ENCODE measurements at regions not wholly inside any gene's neighbourhood (a gene's known extent, or its start where the extent isn't known, plus 50 kb on each side); places are given as distances from the start of the nearest gene placed in this dataset.

DNA sequence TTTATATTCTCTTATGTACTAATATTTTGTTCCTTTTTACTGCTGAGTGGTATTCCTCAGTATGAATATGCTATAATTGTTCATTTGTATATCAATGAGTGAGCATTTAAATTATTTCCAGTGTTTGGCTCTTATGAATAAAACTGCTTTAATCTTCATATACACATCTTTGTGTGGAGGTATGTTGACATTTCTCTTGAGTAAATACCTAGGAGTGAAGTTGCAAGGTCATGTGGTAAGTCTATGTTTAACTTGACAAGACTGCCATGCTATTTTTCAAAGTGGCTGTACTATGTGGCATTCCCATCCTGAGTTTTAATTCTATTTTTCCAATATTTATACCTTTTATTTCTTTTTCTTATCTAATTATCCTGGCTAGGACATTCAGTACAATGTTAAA lies 124.2 kb downstream of the ADSS2 start:
- TF ChIP-seq TCF4 (CRISPR knock-in tag; IDR thresholded peaks at IDR 0.05; ENCODE audit: borderline replicate concordance) (no peak), SNAI2 (CRISPR knock-in tag; IDR thresholded peaks at IDR 0.05) (no peak), ARNTL (CRISPR knock-in tag; IDR thresholded peaks at IDR 0.05; ENCODE audit: borderline replicate concordance, low read depth) (no peak), ZNF70 (CRISPR knock-in tag; IDR thresholded peaks at IDR 0.05) (no peak), TOX (CRISPR knock-in tag; IDR thresholded peaks at IDR 0.05; ENCODE audit: borderline replicate concordance) (no peak), ZFP3 (CRISPR knock-in tag; IDR thresholded peaks at IDR 0.05) (no peak), OSR1 (CRISPR knock-in tag; IDR thresholded peaks at IDR 0.05) (no peak), RARB (CRISPR knock-in tag; IDR thresholded peaks at IDR 0.05) (no peak), BACH2 (CRISPR knock-in tag; IDR thresholded peaks at IDR 0.05; ENCODE audit: borderline replicate concordance) (no peak), ZFP30 (CRISPR knock-in tag; IDR thresholded peaks at IDR 0.05) (no peak)
- TF ChIP-seq, protein P1, sequence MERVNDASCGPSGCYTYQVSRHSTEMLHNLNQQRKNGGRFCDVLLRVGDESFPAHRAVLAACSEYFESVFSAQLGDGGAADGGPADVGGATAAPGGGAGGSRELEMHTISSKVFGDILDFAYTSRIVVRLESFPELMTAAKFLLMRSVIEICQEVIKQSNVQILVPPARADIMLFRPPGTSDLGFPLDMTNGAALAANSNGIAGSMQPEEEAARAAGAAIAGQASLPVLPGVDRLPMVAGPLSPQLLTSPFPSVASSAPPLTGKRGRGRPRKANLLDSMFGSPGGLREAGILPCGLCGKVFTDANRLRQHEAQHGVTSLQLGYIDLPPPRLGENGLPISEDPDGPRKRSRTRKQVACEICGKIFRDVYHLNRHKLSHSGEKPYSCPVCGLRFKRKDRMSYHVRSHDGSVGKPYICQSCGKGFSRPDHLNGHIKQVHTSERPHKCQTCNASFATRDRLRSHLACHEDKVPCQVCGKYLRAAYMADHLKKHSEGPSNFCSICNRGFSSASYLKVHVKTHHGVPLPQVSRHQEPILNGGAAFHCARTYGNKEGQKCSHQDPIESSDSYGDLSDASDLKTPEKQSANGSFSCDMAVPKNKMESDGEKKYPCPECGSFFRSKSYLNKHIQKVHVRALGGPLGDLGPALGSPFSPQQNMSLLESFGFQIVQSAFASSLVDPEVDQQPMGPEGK (CRISPR knock-in tag; IDR thresholded peaks at IDR 0.05; ENCODE audit: borderline replicate concordance): no peak
- TF ChIP-seq, protein P2, sequence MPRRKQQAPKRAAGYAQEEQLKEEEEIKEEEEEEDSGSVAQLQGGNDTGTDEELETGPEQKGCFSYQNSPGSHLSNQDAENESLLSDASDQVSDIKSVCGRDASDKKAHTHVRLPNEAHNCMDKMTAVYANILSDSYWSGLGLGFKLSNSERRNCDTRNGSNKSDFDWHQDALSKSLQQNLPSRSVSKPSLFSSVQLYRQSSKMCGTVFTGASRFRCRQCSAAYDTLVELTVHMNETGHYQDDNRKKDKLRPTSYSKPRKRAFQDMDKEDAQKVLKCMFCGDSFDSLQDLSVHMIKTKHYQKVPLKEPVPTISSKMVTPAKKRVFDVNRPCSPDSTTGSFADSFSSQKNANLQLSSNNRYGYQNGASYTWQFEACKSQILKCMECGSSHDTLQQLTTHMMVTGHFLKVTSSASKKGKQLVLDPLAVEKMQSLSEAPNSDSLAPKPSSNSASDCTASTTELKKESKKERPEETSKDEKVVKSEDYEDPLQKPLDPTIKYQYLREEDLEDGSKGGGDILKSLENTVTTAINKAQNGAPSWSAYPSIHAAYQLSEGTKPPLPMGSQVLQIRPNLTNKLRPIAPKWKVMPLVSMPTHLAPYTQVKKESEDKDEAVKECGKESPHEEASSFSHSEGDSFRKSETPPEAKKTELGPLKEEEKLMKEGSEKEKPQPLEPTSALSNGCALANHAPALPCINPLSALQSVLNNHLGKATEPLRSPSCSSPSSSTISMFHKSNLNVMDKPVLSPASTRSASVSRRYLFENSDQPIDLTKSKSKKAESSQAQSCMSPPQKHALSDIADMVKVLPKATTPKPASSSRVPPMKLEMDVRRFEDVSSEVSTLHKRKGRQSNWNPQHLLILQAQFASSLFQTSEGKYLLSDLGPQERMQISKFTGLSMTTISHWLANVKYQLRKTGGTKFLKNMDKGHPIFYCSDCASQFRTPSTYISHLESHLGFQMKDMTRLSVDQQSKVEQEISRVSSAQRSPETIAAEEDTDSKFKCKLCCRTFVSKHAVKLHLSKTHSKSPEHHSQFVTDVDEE (CRISPR knock-in tag; IDR thresholded peaks at IDR 0.05): no peak
- TF ChIP-seq, protein P3, sequence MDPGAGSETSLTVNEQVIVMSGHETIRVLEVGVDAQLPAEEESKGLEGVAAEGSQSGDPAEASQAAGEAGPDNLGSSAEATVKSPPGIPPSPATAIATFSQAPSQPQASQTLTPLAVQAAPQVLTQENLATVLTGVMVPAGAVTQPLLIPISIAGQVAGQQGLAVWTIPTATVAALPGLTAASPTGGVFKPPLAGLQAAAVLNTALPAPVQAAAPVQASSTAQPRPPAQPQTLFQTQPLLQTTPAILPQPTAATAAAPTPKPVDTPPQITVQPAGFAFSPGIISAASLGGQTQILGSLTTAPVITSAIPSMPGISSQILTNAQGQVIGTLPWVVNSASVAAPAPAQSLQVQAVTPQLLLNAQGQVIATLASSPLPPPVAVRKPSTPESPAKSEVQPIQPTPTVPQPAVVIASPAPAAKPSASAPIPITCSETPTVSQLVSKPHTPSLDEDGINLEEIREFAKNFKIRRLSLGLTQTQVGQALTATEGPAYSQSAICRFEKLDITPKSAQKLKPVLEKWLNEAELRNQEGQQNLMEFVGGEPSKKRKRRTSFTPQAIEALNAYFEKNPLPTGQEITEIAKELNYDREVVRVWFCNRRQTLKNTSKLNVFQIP (CRISPR knock-in tag; IDR thresholded peaks at IDR 0.05; ENCODE audit: borderline replicate concordance, low read depth): no peak

Measured in SK-N-SH treated with all-trans-retinoic acid at 6 μM for 48 hours (cell line).